GM12878 (cell line): ENCODE measurements at regions not wholly inside any gene's neighbourhood (a gene's known extent, or its start where the extent isn't known, plus 50 kb on each side); places are given as distances from the start of the nearest gene placed in this dataset.

Source experiments
- ATAC-seq: fragments of 200-7000 bp; cut with Tn5 transposase; 3 replicates; pipeline ENCODE4 v1.9.1; 2020; ENCODE audit warnings: mild to moderate bottlenecking, moderate library complexity
- BruUV-seq: library from RNA; stranded (reverse); fragments of 400-500 nt; replicated peaks from 2 replicates; lab custom pipeline; 2021; lab: Mats Ljungman, UMichigan
- CTCF ChIA-PET: fragments of 300-600 bp; sonication (Branson Sonifier 250); formaldehyde crosslinking; extraction: SDS; loops from one replicate; lab custom pipeline; 2021; ENCODE audit warnings: inconsistent platforms; lab: Yijun Ruan, JAX
- POLR2A ChIA-PET: fragments of 350-600 bp; formaldehyde crosslinking; extraction: SDS; loops from one replicate; lab custom pipeline; 2021; ENCODE audit warnings: inconsistent platforms; lab: Charles Lee
- RAD21 ChIA-PET: fragments of 300-600 bp; sonication (Branson Sonifier 250); formaldehyde crosslinking; loops from one replicate; lab custom pipeline; 2023; ENCODE audit warnings: antibody characterized with exemption; ENCODE audit not compliant: unreplicated experiment; lab: Charles Lee
- SMC1A ChIA-PET: fragments of 300-600 bp; sonication (Branson Sonifier 250); formaldehyde crosslinking; loops from one replicate; lab custom pipeline; 2023; ENCODE audit not compliant: unreplicated experiment, uncharacterized antibody; lab: Charles Lee
- DNase-seq: peaks from one replicate; pipeline ENCODE4 v3.0.0-alpha.2; 2011; ENCODE audit warnings: low read depth, low spot score
- FAIRE-seq: peaks from 3 replicates; lab custom pipeline; 2011; peaks lifted over from hg19 to GRCh38; lab: Jason Lieb, UNC
- H2AFZ ChIP-seq: 2 replicates; pipeline ENCODE4 v1.6.0; 2011; ENCODE audit warnings: low read depth, low read length, control low read depth; ENCODE audit not compliant: control insufficient read depth
- H3K27ac ChIP-seq: 2 replicates; pipeline ENCODE4 v1.5.1; 2011; ENCODE audit warnings: control low read depth; ENCODE audit not compliant: control insufficient read depth, insufficient read depth
- H3K27me3 ChIP-seq, 2 experiments: replicated peaks in 1 of 2; 2 replicates each; pipeline versions ENCODE4 v1.6.0 to v1.6.1; 2011; ENCODE audit warnings: low read length in 1 of 2; ENCODE audit not compliant: control insufficient read depth in 2 of 2, insufficient read depth in 2 of 2
- H3K36me3 ChIP-seq, 2 experiments: 2 replicates each; pipeline ENCODE4 v1.5.1; 2011; ENCODE audit warnings: low read length in 1 of 2; ENCODE audit not compliant: control insufficient read depth in 2 of 2, insufficient read depth in 2 of 2
- H3K4me1 ChIP-seq: 2 replicates; pipeline ENCODE4 v1.6.1; 2011; ENCODE audit warnings: mild to moderate bottlenecking, low read length, moderate library complexity, mixed read lengths; ENCODE audit not compliant: control insufficient read depth, insufficient read depth
- H3K4me2 ChIP-seq: 2 replicates; pipeline ENCODE4 v1.6.0; 2011; ENCODE audit warnings: control low read depth; ENCODE audit not compliant: control insufficient read depth, insufficient read depth
- H3K4me3 ChIP-seq: fragments of 200-600 bp; sonication (generic); 2 replicates; pipeline ENCODE4 v1.5.1; 2016
- H3K79me2 ChIP-seq: 2 replicates; pipeline ENCODE4 v1.6.0; 2011; ENCODE audit warnings: low read length; ENCODE audit not compliant: control insufficient read depth, insufficient read depth
- H3K9ac ChIP-seq: 2 replicates; pipeline ENCODE4 v1.8.0; 2011; ENCODE audit warnings: low read length, control low read depth, mixed read lengths; ENCODE audit not compliant: control insufficient read depth, insufficient read depth
- H3K9me3 ChIP-seq: replicated peaks from 3 replicates; pipeline ENCODE4 v1.5.1; 2011; ENCODE audit warnings: mild to moderate bottlenecking, low read length; ENCODE audit not compliant: control insufficient read depth, insufficient read depth
- H4K20me1 ChIP-seq: 2 replicates; pipeline ENCODE4 v1.6.0; 2011; ENCODE audit not compliant: control insufficient read depth, insufficient read depth
- BRCA1 ChIP-seq: IDR thresholded peaks from 2 replicates; pipeline ENCODE4 v1.6.1; 2011; ENCODE audit warnings: low read depth, low read length, improper control_type of control experiment
- CBFB ChIP-seq: IDR thresholded peaks from 2 replicates; pipeline ENCODE4 v1.6.1; 2016; ENCODE audit warnings: antibody characterized with exemption, low read depth
- DPF2 ChIP-seq: fragments of 450-650 bp; IDR thresholded peaks from 2 replicates; pipeline ENCODE4 v1.6.1; 2017; ENCODE audit warnings: mild to moderate bottlenecking
- HDAC2 ChIP-seq: fragments of 200-600 bp; sonication (generic); IDR thresholded peaks from 2 replicates; pipeline ENCODE4 v1.6.1; 2017
- IKZF1 ChIP-seq: fragments of 450-650 bp; conservative IDR thresholded peaks from 2 replicates; pipeline ENCODE4 v1.6.1; 2017; ENCODE audit warnings: antibody characterized with exemption, mild to moderate bottlenecking
- KAT2A ChIP-seq: conservative IDR thresholded peaks from 2 replicates; pipeline ENCODE4 v1.6.1; 2011; ENCODE audit warnings: low read depth, low read length; ENCODE audit not compliant: control insufficient read depth
- MYB ChIP-seq: fragments of 150-350 bp; IDR thresholded peaks from 2 replicates; pipeline ENCODE4 v1.6.1; 2014; ENCODE audit warnings: mild to moderate bottlenecking, low read depth, low read length, borderline replicate concordance
- NFYA ChIP-seq: IDR thresholded peaks from 2 replicates; pipeline ENCODE4 v1.6.1; 2011; ENCODE audit warnings: low read depth, mild to moderate bottlenecking, low read length, improper control_type of control experiment, borderline replicate concordance
- RCOR1 ChIP-seq: conservative IDR thresholded peaks from 2 replicates; pipeline ENCODE4 v1.6.1; 2012; ENCODE audit warnings: low read depth, low read length, improper control_type of control experiment
- SMC3 ChIP-seq: IDR thresholded peaks from 2 replicates; pipeline ENCODE4 v1.6.1; 2011; ENCODE audit warnings: low read length, improper control_type of control experiment, borderline replicate concordance
- ZSCAN29 ChIP-seq: fragments of 450-650 bp; IDR thresholded peaks from 2 replicates; pipeline ENCODE4 v1.6.1; 2017; ENCODE audit warnings: mild to moderate bottlenecking, moderate library complexity
- WGBS: methylation state at CpG from one replicate; pipeline ENCODE4 v1.1.6; 2016; ENCODE audit warnings: low lambda C conversion rate; ENCODE audit not compliant: insufficient replicate concordance, insufficient coverage; ENCODE audit errors: missing lambda C conversion rate; 5-methylcytosine and 5-hydroxymethylcytosine counted together
- in situ Hi-C: fragments of 300-500 bp; cut with MboI; formaldehyde crosslinking; loops from 9 replicates; pipeline ENCODE4 v1.14.3; 2018; ENCODE audit warnings: mixed read lengths
- intact Hi-C: fragments of 100-400 bp; cut with micrococcal nuclease; formaldehyde crosslinking; loops from one replicate; pipeline ENCODE4 v1.14.2; 2022; ENCODE audit not compliant: unreplicated experiment
- TF ChIP-seq, protein P1 (sequence below): IDR thresholded peaks from 2 replicates; pipeline ENCODE4 v1.6.1; 2011; ENCODE audit warnings: mild to moderate bottlenecking, low read depth, low read length, moderate library complexity; ENCODE audit not compliant: insufficient replicate concordance
- TF ChIP-seq, protein P2 (sequence below): fragments of 450-650 bp; IDR thresholded peaks from 2 replicates; pipeline ENCODE4 v1.6.1; 2017; ENCODE audit warnings: antibody characterized with exemption, mild to moderate bottlenecking, moderate library complexity
- TF ChIP-seq, protein P3 (sequence below): fragments of 450-650 bp; formaldehyde crosslinking; IDR thresholded peaks from 2 replicates; pipeline ENCODE4 v1.5.0; 2022; ENCODE audit warnings: mild to moderate bottlenecking, missing genetic modification characterization

DNA sequence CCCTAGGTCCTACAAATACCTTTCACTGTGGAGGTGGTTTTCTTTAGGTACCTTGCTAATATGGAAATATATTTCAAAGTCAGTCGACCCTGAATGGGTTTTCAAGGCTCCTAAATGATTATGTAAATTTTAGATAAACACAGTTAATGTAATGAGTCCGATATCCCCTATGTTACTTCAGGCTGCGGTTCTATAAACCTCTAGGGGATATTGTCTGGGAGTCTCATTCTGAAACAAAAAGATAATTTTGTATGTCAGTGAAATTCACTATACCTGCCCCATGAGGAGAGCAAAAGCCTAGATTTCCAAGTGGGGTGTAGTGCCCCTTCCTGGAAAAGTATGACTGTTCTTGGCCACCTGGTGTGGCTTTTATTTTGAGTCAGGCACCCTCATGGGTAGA, 377.3 kb downstream of the ICE1 start:
- Histone ChIP-seq H3K9me3 (no peaks in the 10 kb centered on the region), H3K9ac (no peak overlapping the region), H4K20me1 (no peaks in the 10 kb centered on the region), H3K79me2 (no peaks in the 10 kb centered on the region), H3K4me1 (no peaks in the 10 kb centered on the region), H2AFZ (no peak overlapping the region), H3K4me2 (no peak overlapping the region), H3K27ac (no peak overlapping the region), H3K36me3 (no peaks in the 10 kb centered on the region), H3K27me3 (no peaks in the 10 kb centered on the region), H3K4me3 (no peak overlapping the region)
- in situ Hi-C loops (no loop called here), intact Hi-C loops (no loop called here)
- ChIA-PET CTCF (interaction anchor here (0.6 to 0.7 kb wide), 2 partner anchors 69 to 920 kb away, joined by 3 to 4 read pairs; no protein-coding TSS in a partner anchor), RAD21 (no interaction called here), SMC1A (interaction anchor here (0.7 kb wide), 1 partner anchor 12 kb away, joined by 4 read pairs; no protein-coding TSS in a partner anchor), POLR2A (no interaction called here)
- no peak for ATAC-seq
- no peak for DNase-seq
- BruUV-seq: no TSS peak
- WGBS: 14% methylated on average over 3 of the region's 3 CpGs
- FAIRE-seq: no peak
- no peak for TF ChIP-seq SMC3
- TF ChIP-seq, protein P1, sequence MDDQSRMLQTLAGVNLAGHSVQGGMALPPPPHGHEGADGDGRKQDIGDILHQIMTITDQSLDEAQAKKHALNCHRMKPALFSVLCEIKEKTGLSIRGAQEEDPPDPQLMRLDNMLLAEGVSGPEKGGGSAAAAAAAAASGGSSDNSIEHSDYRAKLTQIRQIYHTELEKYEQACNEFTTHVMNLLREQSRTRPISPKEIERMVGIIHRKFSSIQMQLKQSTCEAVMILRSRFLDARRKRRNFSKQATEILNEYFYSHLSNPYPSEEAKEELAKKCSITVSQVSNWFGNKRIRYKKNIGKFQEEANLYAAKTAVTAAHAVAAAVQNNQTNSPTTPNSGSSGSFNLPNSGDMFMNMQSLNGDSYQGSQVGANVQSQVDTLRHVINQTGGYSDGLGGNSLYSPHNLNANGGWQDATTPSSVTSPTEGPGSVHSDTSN: no peak
- TF ChIP-seq, protein P2, sequence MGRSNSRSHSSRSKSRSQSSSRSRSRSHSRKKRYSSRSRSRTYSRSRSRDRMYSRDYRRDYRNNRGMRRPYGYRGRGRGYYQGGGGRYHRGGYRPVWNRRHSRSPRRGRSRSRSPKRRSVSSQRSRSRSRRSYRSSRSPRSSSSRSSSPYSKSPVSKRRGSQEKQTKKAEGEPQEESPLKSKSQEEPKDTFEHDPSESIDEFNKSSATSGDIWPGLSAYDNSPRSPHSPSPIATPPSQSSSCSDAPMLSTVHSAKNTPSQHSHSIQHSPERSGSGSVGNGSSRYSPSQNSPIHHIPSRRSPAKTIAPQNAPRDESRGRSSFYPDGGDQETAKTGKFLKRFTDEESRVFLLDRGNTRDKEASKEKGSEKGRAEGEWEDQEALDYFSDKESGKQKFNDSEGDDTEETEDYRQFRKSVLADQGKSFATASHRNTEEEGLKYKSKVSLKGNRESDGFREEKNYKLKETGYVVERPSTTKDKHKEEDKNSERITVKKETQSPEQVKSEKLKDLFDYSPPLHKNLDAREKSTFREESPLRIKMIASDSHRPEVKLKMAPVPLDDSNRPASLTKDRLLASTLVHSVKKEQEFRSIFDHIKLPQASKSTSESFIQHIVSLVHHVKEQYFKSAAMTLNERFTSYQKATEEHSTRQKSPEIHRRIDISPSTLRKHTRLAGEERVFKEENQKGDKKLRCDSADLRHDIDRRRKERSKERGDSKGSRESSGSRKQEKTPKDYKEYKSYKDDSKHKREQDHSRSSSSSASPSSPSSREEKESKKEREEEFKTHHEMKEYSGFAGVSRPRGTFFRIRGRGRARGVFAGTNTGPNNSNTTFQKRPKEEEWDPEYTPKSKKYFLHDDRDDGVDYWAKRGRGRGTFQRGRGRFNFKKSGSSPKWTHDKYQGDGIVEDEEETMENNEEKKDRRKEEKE: no peak
- TF ChIP-seq CBFB: no peak
- TF ChIP-seq HDAC2: no peak
- TF ChIP-seq, protein P3, sequence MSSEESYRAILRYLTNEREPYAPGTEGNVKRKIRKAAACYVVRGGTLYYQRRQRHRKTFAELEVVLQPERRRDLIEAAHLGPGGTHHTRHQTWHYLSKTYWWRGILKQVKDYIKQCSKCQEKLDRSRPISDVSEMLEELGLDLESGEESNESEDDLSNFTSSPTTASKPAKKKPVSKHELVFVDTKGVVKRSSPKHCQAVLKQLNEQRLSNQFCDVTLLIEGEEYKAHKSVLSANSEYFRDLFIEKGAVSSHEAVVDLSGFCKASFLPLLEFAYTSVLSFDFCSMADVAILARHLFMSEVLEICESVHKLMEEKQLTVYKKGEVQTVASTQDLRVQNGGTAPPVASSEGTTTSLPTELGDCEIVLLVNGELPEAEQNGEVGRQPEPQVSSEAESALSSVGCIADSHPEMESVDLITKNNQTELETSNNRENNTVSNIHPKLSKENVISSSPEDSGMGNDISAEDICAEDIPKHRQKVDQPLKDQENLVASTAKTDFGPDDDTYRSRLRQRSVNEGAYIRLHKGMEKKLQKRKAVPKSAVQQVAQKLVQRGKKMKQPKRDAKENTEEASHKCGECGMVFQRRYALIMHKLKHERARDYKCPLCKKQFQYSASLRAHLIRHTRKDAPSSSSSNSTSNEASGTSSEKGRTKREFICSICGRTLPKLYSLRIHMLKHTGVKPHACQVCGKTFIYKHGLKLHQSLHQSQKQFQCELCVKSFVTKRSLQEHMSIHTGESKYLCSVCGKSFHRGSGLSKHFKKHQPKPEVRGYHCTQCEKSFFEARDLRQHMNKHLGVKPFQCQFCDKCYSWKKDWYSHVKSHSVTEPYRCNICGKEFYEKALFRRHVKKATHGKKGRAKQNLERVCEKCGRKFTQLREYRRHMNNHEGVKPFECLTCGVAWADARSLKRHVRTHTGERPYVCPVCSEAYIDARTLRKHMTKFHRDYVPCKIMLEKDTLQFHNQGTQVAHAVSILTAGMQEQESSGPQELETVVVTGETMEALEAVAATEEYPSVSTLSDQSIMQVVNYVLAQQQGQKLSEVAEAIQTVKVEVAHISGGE (CRISPR knock-in tag): no peak
- no peak for TF ChIP-seq BRCA1
- TF ChIP-seq DPF2: no peak
- no peak for TF ChIP-seq NFYA
- no peak for TF ChIP-seq ZSCAN29
- no peak for TF ChIP-seq RCOR1
- TF ChIP-seq IKZF1: no peak
- no peak for TF ChIP-seq KAT2A
- TF ChIP-seq MYB: no peak
